GM19324 (cell line): ENCODE measurements at regions not wholly inside any gene's neighbourhood (a gene's known extent, or its start where the extent isn't known, plus 50 kb on each side); places are given as distances from the start of the nearest gene placed in this dataset.
"Not testable (repeated sequence)": the region's sequence is repeated elsewhere in the genome, so short reads cannot be mapped to it uniquely, and the experiment has no call there.

Experiments used
- ATAC-seq: cut with Tn5 transposase; IDR thresholded peaks from one replicate; pipeline ENCODE4 v1.9.1; 2021; ENCODE audit warnings: mild to moderate bottlenecking, moderate library complexity; ENCODE audit not compliant: unreplicated experiment, low FRiP score

DNA sequence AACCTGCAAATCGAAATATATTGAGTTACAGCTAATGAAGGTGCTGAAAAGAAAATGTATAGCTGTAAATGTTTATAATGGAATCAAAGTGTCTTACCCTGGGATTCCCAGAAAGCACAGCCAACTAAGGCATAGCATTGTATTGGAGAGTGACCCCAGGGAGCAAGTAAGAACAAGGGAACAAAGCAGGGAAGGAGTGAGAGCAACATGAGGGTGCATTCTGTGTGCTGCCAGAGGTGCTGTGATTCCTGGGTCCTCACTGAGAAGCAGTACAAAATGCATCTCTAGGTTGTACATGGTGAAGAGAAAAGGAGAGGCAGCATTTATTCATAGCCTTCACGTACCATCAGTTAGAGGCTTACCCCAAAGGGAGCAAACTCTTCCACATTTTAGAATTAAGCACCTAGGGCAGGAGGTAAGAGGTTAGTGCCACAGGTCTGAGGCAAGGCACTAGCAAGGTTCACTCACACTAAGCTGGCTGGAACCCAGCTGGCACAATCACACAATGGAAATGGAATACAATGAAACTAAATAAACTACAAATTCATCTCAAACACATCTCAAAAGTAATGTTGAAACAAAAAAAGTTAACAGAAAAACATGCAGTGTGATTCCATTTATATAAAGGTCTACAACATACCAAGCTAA is 151.5 kb upstream of the C2CD4B start:
- ATAC-seq, result no peak

DNA sequence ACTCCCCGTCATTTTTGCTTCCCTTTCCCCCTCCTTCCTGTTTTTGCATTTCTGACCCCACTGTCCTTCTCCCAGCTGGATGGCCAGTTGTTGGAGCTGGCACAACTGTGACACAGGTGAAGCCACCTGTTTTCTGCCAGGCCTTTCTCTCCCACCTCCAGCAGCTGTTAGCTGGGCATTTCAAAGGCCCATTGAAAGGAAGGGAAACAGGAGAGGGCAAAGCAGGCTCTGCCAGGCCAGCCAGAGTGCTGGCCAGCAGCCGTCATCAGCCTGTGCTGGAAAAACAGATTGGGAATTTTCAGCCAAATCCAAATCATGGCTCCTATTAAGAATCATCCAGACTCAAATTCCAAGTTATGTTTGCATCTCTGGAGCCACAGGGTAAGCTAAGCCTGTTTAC is 155.2 kb upstream of the C2CD4B start:
- no peak for ATAC-seq

DNA sequence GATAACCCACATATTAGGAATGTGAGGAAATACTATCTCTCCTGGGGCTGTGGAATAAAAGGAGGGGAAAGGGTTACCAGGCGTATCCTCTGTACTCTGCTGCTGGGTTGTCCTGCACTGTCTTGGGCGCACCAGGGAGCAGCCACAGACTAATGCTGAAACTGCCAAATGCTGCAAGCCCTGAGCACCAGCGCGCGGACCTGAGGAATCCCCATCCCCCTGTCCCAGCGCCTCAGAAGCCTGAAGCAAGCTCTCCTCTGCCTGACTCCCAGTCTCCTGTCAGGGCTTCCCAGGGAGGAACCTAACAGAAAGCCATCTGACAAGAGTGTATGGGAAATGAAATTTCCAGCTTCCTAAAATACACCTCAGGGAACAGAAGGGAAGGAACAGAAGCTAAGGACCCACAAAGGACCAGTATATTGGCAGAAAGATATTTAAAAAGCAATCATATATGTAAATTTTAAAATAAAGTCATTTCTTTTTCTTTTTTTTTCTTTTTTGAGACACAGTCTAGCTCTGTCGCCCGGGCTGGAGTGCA is 158.3 kb upstream of the C2CD4B start:
- ATAC-seq, result no peak

DNA sequence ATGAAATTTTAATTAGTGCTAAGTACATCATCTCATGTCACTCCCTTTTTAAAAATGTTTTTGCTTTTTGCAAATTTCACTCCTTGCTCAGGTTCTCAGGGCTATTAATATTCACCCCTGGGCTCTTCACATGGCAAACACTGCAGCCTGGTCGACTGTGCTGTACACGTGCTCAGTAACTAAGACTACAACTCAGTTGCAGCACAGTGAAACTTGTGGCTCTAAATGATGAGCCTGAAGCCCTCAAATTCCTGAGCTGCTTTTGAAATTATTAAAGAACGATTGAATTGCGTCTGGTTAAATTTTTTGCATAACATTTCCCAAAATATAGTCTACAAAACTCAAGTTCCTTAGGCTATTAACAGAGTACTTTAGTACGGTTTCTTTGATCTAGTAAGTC is 159.3 kb upstream of the C2CD4B start:
- no peak for ATAC-seq

DNA sequence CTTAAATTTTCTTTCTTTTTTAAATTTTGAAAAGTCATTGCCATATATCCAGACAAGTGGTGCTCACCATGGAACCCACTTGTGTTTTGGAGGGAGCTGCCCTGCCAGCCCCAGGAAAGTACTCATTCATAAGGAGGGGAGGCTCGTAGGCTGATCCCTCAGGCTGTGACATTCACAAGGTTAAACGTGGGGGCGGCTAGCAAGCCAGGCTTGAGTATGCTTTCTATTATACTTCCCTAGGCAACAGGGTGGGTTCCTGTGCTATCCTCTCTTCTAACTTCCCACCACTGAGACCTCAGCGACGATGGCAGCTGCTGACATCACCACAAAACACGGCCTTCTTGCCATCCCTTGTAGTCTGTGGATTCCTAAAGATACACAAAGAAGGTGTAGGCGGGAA is 160.5 kb upstream of the C2CD4B start:
- ATAC-seq, result no peak

DNA sequence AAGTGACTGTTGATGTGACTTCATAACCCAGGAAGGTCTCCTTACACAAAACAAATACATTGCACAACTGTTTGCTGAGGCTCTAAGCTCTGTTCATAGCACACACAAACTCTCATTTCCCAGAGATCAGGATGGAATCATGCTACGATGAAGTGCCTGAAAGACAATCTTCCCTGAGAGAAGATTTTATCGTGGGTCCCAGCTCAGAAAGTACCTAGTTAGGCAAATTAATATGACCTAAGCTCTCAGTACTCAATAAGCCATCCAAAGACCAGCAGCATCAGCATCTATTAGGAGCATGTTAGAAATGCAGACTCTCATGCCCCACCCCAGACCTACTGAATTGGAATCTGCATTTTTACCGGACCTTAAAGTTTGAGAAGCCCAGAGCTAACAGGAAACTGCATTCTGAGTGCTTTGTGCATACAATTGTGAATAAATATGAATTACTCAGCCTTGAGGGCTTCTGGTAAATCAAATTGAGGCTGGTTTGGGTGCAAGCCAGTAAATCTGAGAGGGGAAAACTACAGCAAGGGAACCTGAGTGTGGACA is 161.5 kb upstream of the C2CD4B start:
- ATAC-seq, result no peak

DNA sequence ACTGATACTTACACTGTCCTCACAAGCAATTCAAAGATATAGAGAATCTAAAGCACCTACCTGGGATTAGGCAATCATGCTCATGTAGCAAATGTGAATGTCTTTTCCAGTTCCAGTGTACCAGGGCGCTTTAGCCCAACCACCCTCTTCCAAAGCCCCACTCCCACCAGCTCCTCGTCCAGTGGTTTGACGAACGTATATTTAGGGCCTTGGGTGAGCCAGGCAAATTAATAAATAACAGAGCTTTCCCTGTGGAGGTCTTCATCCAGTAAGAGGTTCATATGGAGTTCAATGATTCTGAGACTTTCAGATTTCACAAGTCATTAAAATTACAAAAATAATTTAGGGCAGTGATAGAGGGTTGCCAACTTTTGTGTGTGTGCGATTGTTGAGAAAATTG is 162.3 kb upstream of the C2CD4B start:
- no peak for ATAC-seq

DNA sequence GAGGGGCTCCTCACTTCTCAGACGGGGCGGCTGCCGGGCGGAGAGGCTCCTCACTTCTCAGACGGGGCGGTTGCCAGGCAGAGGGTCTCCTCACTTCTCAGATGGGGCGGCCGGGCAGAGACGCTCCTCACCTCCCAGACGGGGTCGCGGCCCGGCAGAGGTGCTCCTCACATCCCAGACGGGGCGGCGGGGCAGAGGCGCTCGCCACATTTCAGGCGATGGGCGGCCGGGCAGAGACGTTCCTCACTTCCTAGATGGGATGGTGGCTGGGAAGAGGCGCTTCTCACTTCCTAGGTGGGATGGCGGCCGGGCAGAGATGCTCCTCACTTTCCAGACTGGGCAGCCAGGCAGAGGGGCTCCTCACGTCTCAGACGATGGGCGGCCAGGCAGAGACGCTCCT is 167.4 kb upstream of the C2CD4B start:
- ATAC-seq, result not testable (repeated sequence)

DNA sequence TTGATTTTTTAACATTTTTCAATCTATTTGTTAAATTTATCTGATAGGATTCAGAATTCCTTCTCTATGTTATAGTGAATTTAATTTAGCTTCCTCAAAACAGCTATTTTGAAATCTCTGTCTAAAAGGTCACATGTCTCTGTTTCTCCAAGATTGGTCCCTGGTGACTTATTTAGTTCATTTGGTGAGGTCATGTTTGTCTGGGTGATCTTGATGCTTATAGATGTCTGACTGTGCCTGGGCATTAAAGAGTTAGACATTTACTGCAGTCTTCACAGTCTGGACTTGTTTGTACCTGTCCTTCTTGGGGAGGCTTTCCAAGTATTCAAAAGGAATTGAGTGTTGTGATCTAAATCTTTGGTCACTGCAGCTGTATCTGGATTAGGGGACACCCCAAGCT is 169.5 kb upstream of the C2CD4B start:
- ATAC-seq, result no peak

DNA sequence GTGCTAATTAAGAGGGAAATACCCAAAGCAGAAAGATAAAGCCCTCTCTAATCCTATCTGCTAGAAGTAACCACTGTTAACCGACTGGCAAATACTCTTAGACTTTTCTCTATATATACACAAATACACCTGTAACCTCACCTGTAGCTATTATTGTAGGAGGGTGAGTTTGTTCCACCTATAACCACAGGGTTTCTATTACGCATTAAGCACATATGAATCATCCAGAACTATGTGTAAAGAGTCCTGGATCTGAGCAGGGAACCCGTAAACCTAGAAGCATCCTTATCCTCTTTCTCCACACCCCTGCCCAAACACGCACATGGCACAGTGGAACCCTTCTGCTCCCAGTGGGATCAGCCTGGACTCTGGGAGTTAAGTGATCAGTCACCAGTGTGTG is 172.8 kb upstream of the C2CD4B start:
- no peak for ATAC-seq

DNA sequence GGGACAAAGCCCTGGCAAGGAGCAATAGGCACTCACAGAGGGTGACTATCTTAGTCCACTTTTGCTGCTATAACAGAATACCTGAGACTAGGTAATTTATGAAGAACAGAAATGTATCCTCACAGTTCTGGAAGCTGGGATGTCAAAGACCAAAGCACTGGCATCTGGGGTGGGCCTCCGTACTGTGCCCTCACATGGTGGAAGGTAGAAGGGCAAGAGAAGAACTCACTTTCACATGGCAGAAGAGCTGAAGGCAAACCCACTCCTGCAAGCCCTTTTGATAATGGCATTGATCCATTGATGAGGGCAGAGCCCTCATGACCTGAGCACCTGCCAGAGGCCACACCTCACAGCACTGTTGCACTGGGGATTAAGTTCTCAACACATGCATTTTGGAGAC is 173.4 kb upstream of the C2CD4B start:
- ATAC-seq, result no peak

DNA sequence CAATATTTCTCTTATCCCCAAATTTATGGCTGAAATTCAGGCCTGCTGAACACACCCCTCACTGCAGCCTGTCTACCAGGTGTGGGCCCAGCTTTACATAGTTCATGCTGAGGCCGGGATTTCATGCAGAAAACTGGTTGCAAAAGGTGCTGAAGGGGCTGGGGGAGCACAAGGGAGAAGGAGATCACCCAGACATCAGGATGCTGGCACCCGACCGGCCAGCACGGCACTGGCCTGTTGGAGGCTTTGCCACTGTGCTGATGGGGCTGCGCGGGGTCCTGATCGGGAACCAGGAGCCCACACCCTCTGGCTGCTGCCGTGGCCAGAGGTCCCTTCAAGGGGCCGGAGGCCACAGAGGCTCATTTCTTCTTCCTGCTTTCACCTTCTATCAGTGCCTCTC is 177.9 kb upstream of the C2CD4B start:
- no peak for ATAC-seq

DNA sequence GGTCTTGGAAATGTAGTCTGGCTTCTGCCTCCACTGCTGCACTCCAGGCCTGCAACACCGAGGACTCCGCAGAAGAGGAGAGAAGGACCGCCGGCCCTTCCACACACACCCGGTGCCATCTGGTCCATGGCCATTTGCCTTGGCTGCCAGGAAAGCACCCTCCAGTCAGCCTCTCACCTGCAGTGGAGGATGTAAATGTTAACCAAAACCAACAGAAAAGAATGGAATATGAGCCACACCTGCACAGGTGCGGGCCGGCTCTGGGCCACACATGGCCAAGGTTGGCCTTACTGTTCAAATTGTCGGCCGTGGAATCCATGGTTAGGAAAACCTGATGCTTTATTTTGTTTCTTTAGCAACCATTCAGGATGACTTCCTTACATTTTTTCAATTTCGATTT is 178.3 kb upstream of the C2CD4B start:
- no peak for ATAC-seq

DNA sequence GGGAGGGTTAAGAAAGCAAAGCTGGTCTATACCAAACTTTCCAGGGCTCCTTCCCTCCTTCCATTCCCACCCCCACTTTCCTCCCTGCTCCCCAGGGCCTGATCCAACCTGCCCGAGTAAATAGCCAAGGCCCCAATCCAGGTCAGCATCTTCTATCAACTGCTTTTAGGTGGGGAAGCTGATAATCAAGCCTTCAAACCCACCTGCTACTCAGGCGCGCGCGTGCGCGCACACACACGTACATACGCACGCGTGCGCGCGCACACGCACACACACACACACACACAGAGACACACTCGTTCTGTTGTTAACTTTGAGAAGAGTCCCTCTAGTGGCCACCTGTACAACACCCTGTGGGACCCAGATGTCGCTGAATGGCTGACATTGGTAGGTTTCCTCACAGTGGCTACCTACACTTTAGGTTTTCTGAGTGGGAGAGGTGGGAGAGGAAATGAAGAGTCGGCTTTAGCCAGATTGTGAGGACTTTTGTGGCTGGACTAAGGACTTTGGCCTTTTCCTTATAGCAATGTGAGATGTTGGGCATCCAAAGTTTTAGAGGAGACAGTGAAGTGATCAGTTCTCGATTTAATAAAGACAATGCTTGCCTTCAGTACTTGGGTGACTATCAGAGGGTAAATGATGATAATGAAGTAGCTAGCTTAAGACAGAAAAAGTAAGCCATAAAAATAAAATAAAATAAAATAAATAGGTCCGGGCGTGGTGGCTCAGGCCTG is 179.9 kb upstream of the C2CD4B start:
- ATAC-seq, result no peak

DNA sequence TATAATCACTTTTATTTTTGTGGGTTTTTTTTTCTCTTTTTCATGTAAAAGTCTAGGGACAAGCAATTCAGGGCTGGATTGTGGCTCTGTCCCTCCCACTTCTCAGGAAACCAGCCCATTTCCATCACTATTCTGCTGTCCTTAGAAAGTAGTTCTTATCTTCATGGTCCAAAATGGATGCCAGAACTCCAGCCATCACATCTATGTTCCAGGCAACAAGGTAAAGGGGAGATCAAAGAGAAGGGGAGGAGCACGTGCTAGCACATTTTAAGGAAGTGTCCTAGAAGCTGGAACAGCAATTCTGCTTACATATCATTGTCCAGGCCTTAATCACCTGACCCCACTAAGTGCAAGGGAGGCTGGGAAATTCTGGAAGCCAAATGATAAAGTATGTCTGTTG is 181.1 kb upstream of the C2CD4B start:
- ATAC-seq, result no peak

DNA sequence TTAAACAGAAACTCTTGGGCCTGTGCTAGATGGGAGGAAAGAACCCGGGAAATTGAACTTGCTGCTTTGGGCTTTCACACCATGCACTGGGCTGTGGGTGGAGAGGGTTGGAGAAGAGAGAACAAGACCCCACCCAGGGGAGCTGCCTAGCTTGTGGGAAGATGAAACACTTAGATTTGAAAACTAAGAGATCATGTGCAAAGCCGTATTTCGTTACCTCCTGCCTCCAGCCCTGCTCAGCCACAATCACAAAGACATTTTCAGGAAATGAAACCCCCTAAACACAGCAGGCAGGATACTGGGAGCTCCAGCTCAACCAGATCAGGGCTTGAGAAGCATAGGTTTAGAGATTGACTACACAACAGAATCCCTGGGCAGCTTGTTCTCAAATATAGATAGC is 183.0 kb upstream of the C2CD4B start:
- no peak for ATAC-seq

DNA sequence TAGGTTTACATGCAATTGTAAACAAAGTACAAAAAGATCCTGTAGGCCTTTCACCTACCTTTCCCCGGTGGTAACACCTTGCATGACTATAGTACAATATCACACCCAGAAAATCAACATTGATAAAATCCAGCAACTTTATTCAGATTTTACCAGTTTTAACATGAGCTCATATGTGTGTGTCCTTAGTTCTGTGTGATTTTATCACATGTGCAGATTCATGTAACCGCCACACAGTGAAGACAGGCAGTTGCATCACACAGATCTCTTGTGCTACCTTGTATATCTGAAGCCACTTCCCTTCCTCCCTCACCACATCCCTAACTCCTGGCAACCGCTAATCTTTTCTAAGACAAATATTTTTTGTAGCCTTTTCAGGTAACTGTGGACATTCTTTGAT is 183.5 kb upstream of the C2CD4B start:
- ATAC-seq, result no peak

DNA sequence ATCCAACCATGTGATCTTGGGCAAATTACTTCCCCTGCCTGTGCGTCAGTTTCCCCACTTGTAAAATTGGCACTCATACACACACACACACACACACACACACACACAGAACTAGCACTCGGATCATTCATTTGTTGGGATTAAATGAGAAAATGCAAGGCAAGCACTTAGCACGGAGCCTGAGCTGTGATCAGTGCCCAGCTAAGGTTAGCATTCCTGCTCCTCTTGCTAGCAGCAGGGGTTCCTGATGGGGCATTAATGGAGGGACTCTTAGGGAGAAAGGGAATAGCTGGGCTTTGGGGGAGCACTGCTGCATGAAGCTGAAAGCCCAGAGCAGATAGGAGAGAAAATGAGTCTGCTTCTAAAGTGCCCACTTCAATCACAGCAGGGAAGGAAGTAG is 187.7 kb upstream of the C2CD4B start:
- no peak for ATAC-seq

DNA sequence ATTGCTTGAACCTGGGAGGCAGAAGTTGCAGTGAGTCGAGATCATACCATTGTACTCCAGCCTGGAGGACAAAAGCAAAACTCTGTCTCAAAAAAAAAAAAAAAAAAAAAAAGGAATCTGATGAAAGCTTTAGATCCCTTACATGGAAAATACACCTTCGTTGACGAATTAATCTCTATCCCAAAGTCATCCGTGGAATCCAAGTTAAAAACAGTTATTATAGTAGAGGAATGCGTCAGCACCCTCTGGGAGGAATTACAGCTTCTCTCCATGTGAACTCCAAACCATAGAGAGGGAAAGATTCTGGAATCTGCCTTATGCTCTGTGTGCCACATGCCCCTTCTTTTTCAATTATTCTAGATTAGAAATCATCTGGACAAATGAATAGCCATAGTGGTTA is 192.3 kb upstream of the C2CD4B start:
- ATAC-seq, result no peak

DNA sequence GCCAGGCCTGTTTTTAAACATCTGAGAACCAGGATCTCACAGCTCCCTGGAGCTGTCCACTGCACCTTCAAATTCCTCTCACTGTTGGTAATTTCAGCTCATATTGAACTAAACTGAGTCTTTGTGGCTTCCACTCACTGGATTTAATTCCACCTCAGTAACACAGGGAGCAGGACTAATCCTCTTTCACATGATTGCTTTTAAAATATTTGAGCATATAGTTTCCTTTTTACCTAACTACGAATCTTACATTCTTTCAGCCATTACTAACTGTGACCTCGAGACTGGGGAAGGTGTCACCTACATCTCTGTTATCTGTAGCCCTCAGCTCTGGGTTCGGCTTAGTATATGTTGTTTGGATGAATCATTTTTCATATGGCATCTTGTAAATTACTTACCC is 194.3 kb upstream of the C2CD4B start:
- no peak for ATAC-seq

DNA sequence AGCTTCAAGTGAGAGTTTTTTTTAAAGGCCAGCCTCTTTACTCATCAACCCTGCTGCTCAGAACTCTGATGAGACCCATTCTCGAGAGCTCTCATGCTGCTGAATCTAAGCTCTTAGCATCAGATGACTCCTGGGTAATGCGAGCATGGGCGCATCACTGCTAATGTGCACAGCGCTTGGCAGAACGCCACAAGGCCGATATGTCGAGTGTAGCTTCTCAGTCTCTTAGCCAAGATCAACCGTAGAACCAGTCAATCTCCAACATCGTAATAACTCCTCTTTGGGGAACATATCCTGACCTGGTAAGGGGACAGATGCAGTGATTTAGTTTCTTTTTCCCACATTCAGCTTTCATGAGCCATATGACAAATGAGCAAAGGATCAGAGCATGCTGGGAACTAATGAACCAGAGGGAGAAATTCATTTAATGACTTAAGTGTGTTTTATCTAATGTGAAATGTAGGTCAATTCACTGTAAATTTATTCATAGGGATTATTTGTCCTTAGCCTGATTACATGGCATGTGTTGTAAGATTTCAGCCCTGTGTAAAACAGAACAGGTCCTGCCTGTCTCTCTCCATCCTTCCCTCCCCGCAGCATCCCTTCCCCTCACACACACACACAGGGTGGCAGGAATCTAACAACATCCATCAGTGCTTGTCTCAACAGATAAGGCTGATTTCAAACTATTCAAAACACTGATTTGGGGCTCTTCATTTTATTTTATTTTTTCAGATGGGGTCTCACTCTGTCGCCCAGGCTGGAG is 195.4 kb upstream of the C2CD4B start:
- no peak for ATAC-seq
